HepG2 (cell line): ENCODE measurements at regions not wholly inside any gene's neighbourhood (a gene's known extent, or its start where the extent isn't known, plus 50 kb on each side); places are given as distances from the start of the nearest gene placed in this dataset.

Experiments used
- ATAC-seq: fragments of 200-7000 bp; cut with Tn5 transposase; 3 replicates; pipeline ENCODE4 v1.9.1; 2020; ENCODE audit warnings: mild to moderate bottlenecking, moderate library complexity
- BruUV-seq: library from RNA; stranded (reverse); fragments of 400-500 nt; replicated peaks from 2 replicates; lab custom pipeline; 2021; lab: Mats Ljungman, UMichigan
- CTCF ChIA-PET: fragments of 300-600 bp; formaldehyde crosslinking; extraction: SDS; loops from one replicate; lab custom pipeline; 2021; ENCODE audit warnings: low total read pairs, inconsistent platforms, low intra/inter-chr PET ratio; lab: Yijun Ruan, JAX
- POLR2A ChIA-PET: fragments of 350-600 bp; sonication (Branson Sonifier 250); formaldehyde crosslinking; loops from one replicate; lab custom pipeline; 2020; ENCODE audit warnings: antibody characterized with exemption, inconsistent platforms; lab: Yijun Ruan, JAX
- DNase-seq: peaks from one replicate; pipeline ENCODE4 v3.0.0-alpha.2; 2015; ENCODE audit warnings: low spot score
- FAIRE-seq: peaks from 3 replicates; lab custom pipeline; 2011; peaks lifted over from hg19 to GRCh38; lab: Jason Lieb, UNC
- H2AFZ ChIP-seq: one replicate; pipeline ENCODE4 v1.6.1; 2011; ENCODE audit warnings: low read length, inconsistent platforms
- H3K27ac ChIP-seq: fragments of 300-600 bp; 3 replicates; pipeline ENCODE4 v1.8.0; 2011; ENCODE audit warnings: mixed run types, mild to moderate bottlenecking, mixed read lengths, low read length, inconsistent platforms; ENCODE audit not compliant: insufficient read depth; ENCODE audit errors: extremely low read length
- H3K27me3 ChIP-seq, 2 experiments: fragments of 200-600 bp in 1 of 2; 2 replicates in 1 of 2; 3 replicates in 1 of 2; pipeline versions ENCODE4 v1.6.0 to v1.8.0; 2011; ENCODE audit warnings: low read length in 2 of 2, mild to moderate bottlenecking in 2 of 2, moderate library complexity in 2 of 2, inconsistent platforms in 1 of 2; ENCODE audit not compliant: insufficient read depth in 2 of 2, control insufficient read depth in 1 of 2
- H3K36me3 ChIP-seq, 2 experiments: fragments of 200-600 bp in 1 of 2; replicated peaks in 1 of 2; 2 replicates in 1 of 2; 3 replicates in 1 of 2; pipeline versions ENCODE4 v1.5.1 to v1.8.0; 2011; ENCODE audit warnings: low read length in 2 of 2, inconsistent platforms in 1 of 2; ENCODE audit not compliant: insufficient read depth in 2 of 2, control insufficient read depth in 1 of 2
- H3K4me1 ChIP-seq: 2 replicates; pipeline ENCODE4 v1.5.1; 2012; ENCODE audit warnings: low read length, inconsistent platforms; ENCODE audit not compliant: insufficient read depth
- H3K4me2 ChIP-seq: 2 replicates; pipeline ENCODE4 v1.6.0; 2011; ENCODE audit warnings: low read depth, low read length, inconsistent platforms
- H3K4me3 ChIP-seq, 3 experiments: fragments of 200-600 bp in 1 of 3; sonication (generic), shearing (Covaris generic) in 1 of 3; replicated peaks in 1 of 3; 2 replicates each; pipeline ENCODE4 v1.5.1; 2011 to 2016; ENCODE audit warnings: low read length in 3 of 3, inconsistent platforms in 2 of 3, low read depth in 2 of 3, mild to moderate bottlenecking in 2 of 3, control low read depth in 1 of 3, mixed read lengths in 1 of 3; ENCODE audit not compliant: insufficient read depth in 1 of 3
- H3K79me2 ChIP-seq: one replicate; pipeline ENCODE4 v1.6.1; 2011; ENCODE audit warnings: low read length, inconsistent platforms; ENCODE audit not compliant: insufficient read depth
- H3K9ac ChIP-seq: 2 replicates; pipeline ENCODE4 v1.6.0; 2011; ENCODE audit warnings: mild to moderate bottlenecking, low read depth, low read length, inconsistent platforms; ENCODE audit not compliant: insufficient read depth
- H3K9me3 ChIP-seq: 2 replicates; pipeline ENCODE4 v1.5.1; 2012; ENCODE audit warnings: mild to moderate bottlenecking, low read length
- H4K20me1 ChIP-seq: 2 replicates; pipeline ENCODE4 v1.6.0; 2011; ENCODE audit warnings: inconsistent platforms, mild to moderate bottlenecking, low read length, moderate library complexity; ENCODE audit not compliant: insufficient read depth
- ATF7 ChIP-seq, 2 experiments: fragments of 450-650 bp in 1 of 2; sonication (generic) in 1 of 2; formaldehyde crosslinking in 1 of 2; IDR thresholded peaks; 2 replicates each; pipeline versions ENCODE4 v1.4.0 to v1.6.1; 2016 to 2020; ENCODE audit warnings: antibody characterized with exemption in 1 of 2, mild to moderate bottlenecking in 1 of 2, missing genetic modification reagents in 1 of 2
- CREM ChIP-seq, 2 experiments: sonication (generic) in 1 of 2; formaldehyde crosslinking in 1 of 2; IDR thresholded peaks; 2 replicates each; pipeline versions ENCODE4 v1.4.0 to v1.6.1; 2016 to 2020; ENCODE audit warnings: antibody characterized with exemption in 1 of 2, mild to moderate bottlenecking in 1 of 2, missing genetic modification reagents in 1 of 2
- FOXK1 ChIP-seq: sonication (generic); formaldehyde crosslinking; IDR thresholded peaks from 2 replicates; pipeline ENCODE4 v1.4.0; 2020; ENCODE audit warnings: low read depth, missing genetic modification reagents, borderline replicate concordance
- MED13 ChIP-seq: sonication (generic); formaldehyde crosslinking; IDR thresholded peaks from 2 replicates; pipeline ENCODE4 v1.5.0; 2020; ENCODE audit warnings: missing genetic modification reagents
- RAD21 ChIP-seq: fragments of 450-650 bp; formaldehyde crosslinking; IDR thresholded peaks from 2 replicates; pipeline ENCODE4 v1.5.0; 2020; ENCODE audit warnings: mild to moderate bottlenecking
- ZNF567 ChIP-seq: sonication (generic); formaldehyde crosslinking; IDR thresholded peaks from 2 replicates; pipeline ENCODE4 v1.8.1; 2023; ENCODE audit warnings: mild to moderate bottlenecking, missing genetic modification reagents, borderline replicate concordance
- ZNF841 ChIP-seq: sonication (generic); formaldehyde crosslinking; IDR thresholded peaks from 2 replicates; pipeline ENCODE4 v1.8.1; 2023; ENCODE audit warnings: missing genetic modification reagents, borderline replicate concordance
- WGBS: methylation state at CpG from one replicate; pipeline ENCODE4 v1.1.6; 2017; ENCODE audit warnings: low lambda C conversion rate; 5-methylcytosine and 5-hydroxymethylcytosine counted together
- in situ Hi-C: cut with HindIII; loops from 2 replicates; pipeline ENCODE4 v1.10.0; 2017; ENCODE audit warnings: low pct_unique_long_range_greater_than_20kb; ENCODE audit not compliant: extremely low pct_ligation_motif_present
- intact Hi-C: fragments of 100-400 bp; cut with micrococcal nuclease; formaldehyde crosslinking; loops from one replicate; pipeline ENCODE4 v1.10.0; 2022; ENCODE audit not compliant: unreplicated experiment
- TF ChIP-seq, protein P1 (sequence below): sonication (generic); formaldehyde crosslinking; IDR thresholded peaks from 2 replicates; pipeline ENCODE4 v1.4.0; 2020; ENCODE audit warnings: missing genetic modification reagents
- TF ChIP-seq, protein P2 (sequence below): sonication (generic); formaldehyde crosslinking; IDR thresholded peaks from 2 replicates; pipeline ENCODE4 v1.4.0; 2020; ENCODE audit warnings: missing genetic modification reagents
- TF ChIP-seq, protein P3 (sequence below), 2 experiments: fragments of 450-650 bp in 1 of 2; sonication (generic) in 1 of 2; formaldehyde crosslinking; IDR thresholded peaks; 2 replicates each; pipeline versions ENCODE4 v1.5.0 to v1.8.0; 2020 to 2022; ENCODE audit warnings: mild to moderate bottlenecking in 1 of 2, missing genetic modification reagents in 1 of 2

DNA sequence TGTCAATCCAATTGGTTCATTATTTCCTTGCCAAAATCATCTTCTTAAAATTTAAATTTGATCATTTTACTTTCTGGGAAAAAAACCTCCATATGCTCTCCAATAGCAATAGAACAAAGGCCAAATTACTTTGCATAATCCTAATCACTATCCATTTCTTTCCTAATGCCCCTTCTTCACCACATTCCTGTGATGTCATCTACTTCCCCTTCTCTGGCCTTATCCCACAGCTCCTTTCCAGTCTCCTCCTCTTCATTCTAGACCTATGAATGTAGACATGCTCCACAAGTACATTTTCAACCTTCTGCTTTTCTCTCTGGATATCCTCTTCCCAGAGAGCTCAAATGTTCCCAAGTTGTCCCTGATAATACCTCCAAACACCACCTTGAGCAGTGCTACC, 216.6 kb downstream of the MRPL39 start:
- CTCF ChIA-PET, result no interaction called here
- in situ Hi-C loops, result no loop called here
- BruUV-seq, result no TSS peak

DNA sequence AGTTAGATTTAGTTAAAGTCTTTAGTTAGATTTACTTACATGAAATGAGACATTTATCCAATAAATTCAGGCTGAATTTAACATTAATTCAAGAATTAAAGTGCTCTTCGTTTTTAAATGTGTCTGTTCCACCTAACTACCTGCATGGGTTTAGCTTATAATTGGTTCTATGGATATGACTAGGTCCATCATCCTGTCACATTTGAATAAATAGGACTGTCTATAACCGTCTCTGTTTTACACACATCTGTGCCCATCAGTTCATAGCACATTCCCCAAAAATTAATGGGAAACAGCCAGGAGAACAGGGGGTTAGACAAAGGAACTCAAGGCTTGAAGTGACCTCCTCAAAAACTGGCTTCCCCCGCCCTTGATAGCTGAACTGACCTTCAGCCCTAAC, 219.6 kb downstream of the MRPL39 start:
- Histone ChIP-seq H4K20me1 (no peaks in the 10 kb centered on the region), H3K36me3 (no peaks in the 10 kb centered on the region), H3K4me1 (peaks cover 5% of the 10 kb centered on the region; the same call in 1 of the 2 replicates), H3K4me2 (no peak overlapping the region), H3K79me2 (no peaks in the 10 kb centered on the region), H3K9me3 (peaks cover 6% of the 10 kb centered on the region; the same call in 1 of the 2 replicates), H3K9ac (no peak overlapping the region)
- POLR2A ChIA-PET, result no interaction called here
- BruUV-seq, result no TSS peak
- CTCF ChIA-PET, result no interaction called here
- ATAC-seq (no peak), DNase-seq (no peak)
- intact Hi-C loops, result loop anchor here (5.0 kb wide), 2 partner anchors 105 to 1535 kb away; no protein-coding TSS in a partner anchor
- TF ChIP-seq, protein P1, sequence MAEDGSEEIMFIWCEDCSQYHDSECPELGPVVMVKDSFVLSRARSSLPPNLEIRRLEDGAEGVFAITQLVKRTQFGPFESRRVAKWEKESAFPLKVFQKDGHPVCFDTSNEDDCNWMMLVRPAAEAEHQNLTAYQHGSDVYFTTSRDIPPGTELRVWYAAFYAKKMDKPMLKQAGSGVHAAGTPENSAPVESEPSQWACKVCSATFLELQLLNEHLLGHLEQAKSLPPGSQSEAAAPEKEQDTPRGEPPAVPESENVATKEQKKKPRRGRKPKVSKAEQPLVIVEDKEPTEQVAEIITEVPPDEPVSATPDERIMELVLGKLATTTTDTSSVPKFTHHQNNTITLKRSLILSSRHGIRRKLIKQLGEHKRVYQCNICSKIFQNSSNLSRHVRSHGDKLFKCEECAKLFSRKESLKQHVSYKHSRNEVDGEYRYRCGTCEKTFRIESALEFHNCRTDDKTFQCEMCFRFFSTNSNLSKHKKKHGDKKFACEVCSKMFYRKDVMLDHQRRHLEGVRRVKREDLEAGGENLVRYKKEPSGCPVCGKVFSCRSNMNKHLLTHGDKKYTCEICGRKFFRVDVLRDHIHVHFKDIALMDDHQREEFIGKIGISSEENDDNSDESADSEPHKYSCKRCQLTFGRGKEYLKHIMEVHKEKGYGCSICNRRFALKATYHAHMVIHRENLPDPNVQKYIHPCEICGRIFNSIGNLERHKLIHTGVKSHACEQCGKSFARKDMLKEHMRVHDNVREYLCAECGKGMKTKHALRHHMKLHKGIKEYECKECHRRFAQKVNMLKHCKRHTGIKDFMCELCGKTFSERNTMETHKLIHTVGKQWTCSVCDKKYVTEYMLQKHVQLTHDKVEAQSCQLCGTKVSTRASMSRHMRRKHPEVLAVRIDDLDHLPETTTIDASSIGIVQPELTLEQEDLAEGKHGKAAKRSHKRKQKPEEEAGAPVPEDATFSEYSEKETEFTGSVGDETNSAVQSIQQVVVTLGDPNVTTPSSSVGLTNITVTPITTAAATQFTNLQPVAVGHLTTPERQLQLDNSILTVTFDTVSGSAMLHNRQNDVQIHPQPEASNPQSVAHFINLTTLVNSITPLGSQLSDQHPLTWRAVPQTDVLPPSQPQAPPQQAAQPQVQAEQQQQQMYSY (CRISPR knock-in tag), result no peak
- TF ChIP-seq ZNF841 (CRISPR knock-in tag), result no peak
- no peak for TF ChIP-seq CREM (IDR thresholded peaks at IDR 0.05)
- TF ChIP-seq CREM (CRISPR knock-in tag; IDR thresholded peaks at IDR 0.05), result no peak
- no peak for TF ChIP-seq FOXK1 (CRISPR knock-in tag)
- TF ChIP-seq, protein P2, sequence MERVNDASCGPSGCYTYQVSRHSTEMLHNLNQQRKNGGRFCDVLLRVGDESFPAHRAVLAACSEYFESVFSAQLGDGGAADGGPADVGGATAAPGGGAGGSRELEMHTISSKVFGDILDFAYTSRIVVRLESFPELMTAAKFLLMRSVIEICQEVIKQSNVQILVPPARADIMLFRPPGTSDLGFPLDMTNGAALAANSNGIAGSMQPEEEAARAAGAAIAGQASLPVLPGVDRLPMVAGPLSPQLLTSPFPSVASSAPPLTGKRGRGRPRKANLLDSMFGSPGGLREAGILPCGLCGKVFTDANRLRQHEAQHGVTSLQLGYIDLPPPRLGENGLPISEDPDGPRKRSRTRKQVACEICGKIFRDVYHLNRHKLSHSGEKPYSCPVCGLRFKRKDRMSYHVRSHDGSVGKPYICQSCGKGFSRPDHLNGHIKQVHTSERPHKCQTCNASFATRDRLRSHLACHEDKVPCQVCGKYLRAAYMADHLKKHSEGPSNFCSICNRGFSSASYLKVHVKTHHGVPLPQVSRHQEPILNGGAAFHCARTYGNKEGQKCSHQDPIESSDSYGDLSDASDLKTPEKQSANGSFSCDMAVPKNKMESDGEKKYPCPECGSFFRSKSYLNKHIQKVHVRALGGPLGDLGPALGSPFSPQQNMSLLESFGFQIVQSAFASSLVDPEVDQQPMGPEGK, result no peak
- no peak for TF ChIP-seq RAD21 (CRISPR knock-in tag)
- TF ChIP-seq, all 625 proteins: peak for 0
- in situ Hi-C loops, result no loop called here
- no peak overlapping the region for H3K4me3 ChIP-seq
- FAIRE-seq, result no peak
- 0% methylated on average over 3 of the region's 3 CpGs for WGBS
- H2AFZ ChIP-seq, result no peak overlapping the region
- H3K27me3 ChIP-seq, result no peaks in the 10 kb centered on the region
- H3K27ac ChIP-seq, result no peak overlapping the region

More for the DNA sequence above, 216.6 kb downstream of the MRPL39 start:
- Histone ChIP-seq H3K4me2 (no peak overlapping the region), H3K9me3 (peaks cover 10% of the 10 kb centered on the region; the same call in 1 of the 2 replicates), H3K27me3 (no peaks in the 10 kb centered on the region), H3K4me1 (peaks cover 5% of the 10 kb centered on the region; the same call in 1 of the 2 replicates), H3K27ac (no peak overlapping the region), H3K36me3 (no peaks in the 10 kb centered on the region), H3K9ac (no peak overlapping the region), H2AFZ (no peak overlapping the region), H3K79me2 (no peaks in the 10 kb centered on the region), H3K4me3 (no peak overlapping the region), H4K20me1 (no peaks in the 10 kb centered on the region)
- FAIRE-seq (no peak), DNase-seq (no peak), ATAC-seq (no peak)
- intact Hi-C loops, result no loop called here
- TF ChIP-seq, protein P3, sequence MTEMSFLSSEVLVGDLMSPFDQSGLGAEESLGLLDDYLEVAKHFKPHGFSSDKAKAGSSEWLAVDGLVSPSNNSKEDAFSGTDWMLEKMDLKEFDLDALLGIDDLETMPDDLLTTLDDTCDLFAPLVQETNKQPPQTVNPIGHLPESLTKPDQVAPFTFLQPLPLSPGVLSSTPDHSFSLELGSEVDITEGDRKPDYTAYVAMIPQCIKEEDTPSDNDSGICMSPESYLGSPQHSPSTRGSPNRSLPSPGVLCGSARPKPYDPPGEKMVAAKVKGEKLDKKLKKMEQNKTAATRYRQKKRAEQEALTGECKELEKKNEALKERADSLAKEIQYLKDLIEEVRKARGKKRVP (CRISPR knock-in tag; IDR thresholded peaks at IDR 0.05), result no peak
- no peak for TF ChIP-seq MED13 (CRISPR knock-in tag)
- TF ChIP-seq ATF7 (IDR thresholded peaks at IDR 0.05), result peak; percentile 8; the same call in 1 of the 2 replicates
- TF ChIP-seq ATF7 (CRISPR knock-in tag; IDR thresholded peaks at IDR 0.05), result no peak
- TF ChIP-seq ZNF567, result no peak
- POLR2A ChIA-PET, result no interaction called here
